GM12878 (cell line): ENCODE measurements at regions not wholly inside any gene's neighbourhood (a gene's known extent, or its start where the extent isn't known, plus 50 kb on each side); places are given as distances from the start of the nearest gene placed in this dataset.

Experiments
- ASH2L ChIP-seq: fragments of 300-600, 200-600 bp; sonication (generic); IDR thresholded peaks from 2 replicates; pipeline ENCODE4 v1.6.1; 2017; ENCODE audit warnings: low read depth, mild to moderate bottlenecking, borderline replicate concordance
- CTCF ChIP-seq, 3 experiments: IDR thresholded peaks in 2 of 3; conservative IDR thresholded peaks in 1 of 3; 2 replicates each; pipeline ENCODE4 v1.5.1; 2011; ENCODE audit warnings: low read depth in 3 of 3, low read length in 3 of 3, mild to moderate bottlenecking in 3 of 3, control low read depth in 2 of 3, moderate library complexity in 2 of 3, inconsistent platforms in 1 of 3, mixed read lengths in 1 of 3; ENCODE audit not compliant: control insufficient read depth in 2 of 3, insufficient read depth in 1 of 3; ENCODE audit errors: extremely low read depth in 1 of 3
- FOXM1 ChIP-seq: IDR thresholded peaks from 2 replicates; pipeline ENCODE4 v1.6.1; 2012; ENCODE audit warnings: low read depth, mild to moderate bottlenecking, inconsistent platforms, low read length, moderate library complexity
- GABPA ChIP-seq: IDR thresholded peaks from 2 replicates; pipeline ENCODE4 v1.6.1; 2014; ENCODE audit warnings: antibody characterized with exemption, low read depth, mild to moderate bottlenecking, inconsistent platforms
- IKZF1 ChIP-seq: fragments of 450-650 bp; conservative IDR thresholded peaks from 2 replicates; pipeline ENCODE4 v1.6.1; 2017; ENCODE audit warnings: antibody characterized with exemption, mild to moderate bottlenecking
- JUND ChIP-seq: IDR thresholded peaks from 2 replicates; pipeline ENCODE4 v1.6.1; 2012; ENCODE audit warnings: low read depth, mild to moderate bottlenecking, low read length, improper control_type of control experiment, moderate library complexity
- KLF5 ChIP-seq: fragments of 450-650 bp; IDR thresholded peaks from 2 replicates; pipeline ENCODE4 v1.6.1; 2014; ENCODE audit warnings: mild to moderate bottlenecking; ENCODE audit not compliant: partially characterized antibody
- MYB ChIP-seq: fragments of 150-350 bp; IDR thresholded peaks from 2 replicates; pipeline ENCODE4 v1.6.1; 2014; ENCODE audit warnings: mild to moderate bottlenecking, low read depth, low read length, borderline replicate concordance
- PBX3 ChIP-seq: IDR thresholded peaks from 2 replicates; pipeline ENCODE4 v1.6.1; 2011; ENCODE audit warnings: mild to moderate bottlenecking, low read depth, low read length, moderate library complexity; ENCODE audit not compliant: insufficient replicate concordance
- POLR2AphosphoS5 ChIP-seq: IDR thresholded peaks from 2 replicates; pipeline ENCODE4 v1.6.1; 2011; ENCODE audit warnings: mild to moderate bottlenecking, low read length, inconsistent platforms
- TAF1 ChIP-seq: IDR thresholded peaks from 2 replicates; pipeline ENCODE4 v1.6.1; 2011; ENCODE audit warnings: mild to moderate bottlenecking, low read depth, low read length, borderline replicate concordance
- TARDBP ChIP-seq: IDR thresholded peaks from 2 replicates; pipeline ENCODE4 v1.6.1; 2016; ENCODE audit warnings: borderline replicate concordance
- ZBTB33 ChIP-seq: fragments of 450-650 bp; IDR thresholded peaks from 2 replicates; pipeline ENCODE4 v1.6.1; 2017; ENCODE audit warnings: mild to moderate bottlenecking

- no peak for TF ChIP-seq GABPA
- TF ChIP-seq PBX3, result no peak
- TF ChIP-seq CTCF (IDR thresholded peaks at IDR 0.05 in 2 of 3, conservative IDR thresholded peaks at IDR 0.05 in 1 of 3; ENCODE audit: control insufficient read depth in 2 of 3, extremely low read depth in 1 of 3, insufficient read depth in 1 of 3, low read depth in 3 of 3, low read length in 3 of 3), result no peak
- no peak for TF ChIP-seq ASH2L
- TF ChIP-seq POLR2AphosphoS5, result no peak
- TF ChIP-seq TARDBP, result no peak
- no peak for TF ChIP-seq JUND
- TF ChIP-seq MYB, result no peak
- TF ChIP-seq IKZF1, result no peak
- no peak for TF ChIP-seq ZBTB33
- TF ChIP-seq KLF5, result no peak
- TF ChIP-seq FOXM1, result no peak
- TF ChIP-seq TAF1, result no peak
These were observed 638.5 kb downstream of the MED13L start for GRCh38 chr12:115638733-115639647.
